IPS DF 4.7 (cell line): ENCODE measurements at regions not wholly inside any gene's neighbourhood (a gene's known extent, or its start where the extent isn't known, plus 50 kb on each side); places are given as distances from the start of the nearest gene placed in this dataset.

ENCODE experiments used
- DNase-seq: peaks from one replicate; pipeline ENCODE4 v3.0.0-alpha.2; 2013; ENCODE audit warnings: low spot score; ENCODE audit errors: extremely low read depth

DNA sequence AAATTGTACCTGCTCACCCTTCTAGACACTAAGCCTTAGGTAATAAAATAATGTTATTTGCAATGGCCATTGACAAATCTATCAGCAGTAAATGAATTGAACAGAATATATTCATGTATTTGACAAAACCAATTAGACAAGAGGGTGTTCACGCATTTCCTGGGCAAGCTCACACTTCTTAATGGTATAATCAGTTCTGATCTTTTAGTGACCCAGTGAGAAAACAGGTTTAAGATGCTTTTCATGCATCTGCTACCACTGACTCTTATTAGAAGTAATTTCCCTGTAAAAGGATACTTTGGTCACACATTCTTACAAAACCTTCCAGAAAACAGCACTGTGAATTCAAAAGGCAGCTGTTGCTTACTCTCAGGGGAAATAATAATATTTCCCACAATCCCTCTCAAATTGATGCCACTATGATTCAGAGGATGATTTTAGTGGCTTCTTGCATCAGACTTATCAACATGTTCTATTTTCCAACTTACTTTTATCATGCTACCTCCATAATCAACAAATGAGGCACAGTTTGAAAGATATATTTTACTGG is 313.9 kb upstream of the NWD2 start:
- DNase-seq: no peak

DNA sequence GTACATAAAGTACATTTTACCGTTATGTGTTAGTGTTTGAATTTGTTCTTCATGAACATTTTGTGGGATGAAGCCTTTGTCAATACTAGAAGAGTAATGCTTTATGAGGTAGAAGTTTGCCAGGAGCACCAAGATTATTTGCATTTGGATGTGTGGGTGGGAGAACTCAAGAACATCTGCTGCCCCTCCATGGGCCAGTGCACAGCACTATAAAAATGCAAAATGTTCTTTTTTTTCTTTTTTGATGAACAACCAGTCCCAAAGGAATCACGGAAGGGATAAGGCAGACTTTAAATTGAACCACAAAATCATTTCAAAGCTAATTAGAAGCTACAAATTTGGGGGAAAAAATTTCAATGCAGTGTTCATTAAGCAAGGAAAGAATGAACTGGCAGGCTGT is 300.3 kb upstream of the NWD2 start:
- DNase-seq: no peak

DNA sequence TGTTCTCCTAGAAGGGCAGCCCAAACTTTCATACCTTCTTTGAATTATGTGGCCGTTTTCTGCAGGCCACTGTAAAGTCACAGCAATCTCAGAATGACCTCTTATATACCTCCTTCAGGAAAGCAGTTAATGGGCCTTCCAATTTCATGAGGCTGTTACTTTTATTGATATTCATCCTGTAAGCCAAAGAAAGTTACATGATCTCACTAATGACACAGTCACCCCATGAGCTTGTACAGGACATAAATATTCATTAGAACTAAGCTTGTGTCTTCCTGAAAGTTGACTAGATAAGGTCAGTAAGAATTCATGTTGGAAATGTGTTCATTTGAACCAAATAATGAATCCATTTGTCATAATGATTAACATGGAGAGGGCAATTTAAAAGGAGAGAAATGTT is 283.1 kb upstream of the NWD2 start:
- DNase-seq: no peak

DNA sequence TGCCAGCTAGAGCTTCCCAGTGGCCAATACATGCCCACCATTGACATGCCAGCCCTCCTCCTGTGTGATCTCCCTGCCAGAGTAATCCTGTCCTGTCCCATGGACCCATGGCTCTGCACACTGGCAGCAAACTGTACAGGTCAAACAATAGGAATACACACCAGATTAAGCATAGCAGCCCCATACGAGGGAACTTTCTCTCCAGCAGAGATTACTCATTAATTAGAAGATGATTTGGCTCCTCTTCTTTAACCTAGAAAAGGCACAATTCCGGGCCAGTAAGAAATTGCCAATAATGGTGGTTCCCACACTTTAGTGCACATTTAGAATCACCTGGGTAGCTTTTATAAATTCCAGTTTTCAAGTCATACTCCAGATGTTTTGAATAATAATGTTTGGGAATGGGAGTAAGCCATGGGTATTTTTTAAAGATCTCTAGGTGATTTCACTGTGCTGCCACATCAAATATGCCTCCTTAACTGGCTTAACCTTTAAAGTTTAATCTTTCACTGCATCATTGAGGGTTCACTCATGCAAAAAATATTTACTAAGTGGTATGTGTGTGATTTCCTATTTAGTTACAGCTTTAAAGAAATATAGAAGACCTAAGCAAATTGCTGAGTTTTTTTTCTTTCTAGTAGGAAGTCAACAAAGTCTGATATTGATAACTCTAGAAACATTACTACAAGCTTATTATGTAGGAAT is 277.6 kb upstream of the NWD2 start:
- DNase-seq: no peak

GRCh38 chr4:36979533-36979932 is 265.0 kb upstream of the NWD2 start:
- no peak for DNase-seq

DNA sequence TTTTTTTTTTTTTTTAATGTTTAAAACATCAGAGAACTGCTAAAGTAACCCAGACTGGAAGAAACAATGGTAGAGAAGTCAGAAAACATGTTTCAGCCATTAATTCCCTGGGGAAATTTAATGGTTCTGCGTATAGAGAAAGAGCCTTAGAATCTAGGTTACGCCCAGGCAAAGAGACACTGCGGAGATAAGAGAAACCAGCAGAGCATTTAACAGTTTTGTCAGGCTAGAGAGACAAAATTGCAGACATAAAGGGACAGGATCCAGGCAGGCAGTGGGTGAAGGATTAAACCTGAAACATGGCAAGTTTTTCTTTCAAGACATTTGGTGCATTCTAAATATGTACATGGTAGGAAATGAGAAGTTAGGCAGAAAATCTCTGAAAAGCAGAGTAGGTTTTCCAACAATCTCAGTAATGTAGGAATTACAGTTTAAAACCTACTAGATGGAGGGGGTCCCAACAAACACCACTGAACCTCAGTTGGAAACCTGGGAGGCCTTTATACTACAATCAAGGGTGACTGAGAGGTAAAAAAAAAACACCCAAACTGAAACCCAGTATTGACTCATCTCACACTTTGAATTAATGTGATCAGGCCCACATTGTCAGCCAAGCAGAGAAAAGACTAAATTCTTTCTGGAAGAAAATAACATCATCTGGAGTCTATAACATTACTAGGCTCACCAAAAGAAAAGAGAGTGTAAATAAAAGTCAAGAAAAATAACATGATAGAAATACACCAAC is 254.2 kb upstream of the NWD2 start:
- no peak for DNase-seq

DNA sequence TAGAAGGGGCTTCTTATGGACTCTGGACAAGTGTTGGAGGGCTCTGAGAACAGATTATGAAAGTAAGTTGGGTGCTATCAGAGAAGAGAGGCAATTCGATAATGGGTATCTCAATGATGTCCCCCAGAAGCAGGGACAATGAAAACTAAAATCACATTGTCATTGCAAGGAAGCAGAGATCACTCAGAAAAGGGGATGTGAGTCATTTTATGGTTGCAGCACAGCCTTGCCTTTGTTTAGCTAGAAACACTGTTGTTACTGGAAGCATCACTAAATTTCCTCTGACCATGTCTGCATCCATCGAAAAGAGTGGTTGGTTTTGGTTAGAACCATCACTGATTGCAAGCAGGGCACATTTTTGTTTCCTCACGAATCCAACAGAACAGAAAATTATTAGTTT is 246.8 kb upstream of the NWD2 start:
- no peak for DNase-seq

DNA sequence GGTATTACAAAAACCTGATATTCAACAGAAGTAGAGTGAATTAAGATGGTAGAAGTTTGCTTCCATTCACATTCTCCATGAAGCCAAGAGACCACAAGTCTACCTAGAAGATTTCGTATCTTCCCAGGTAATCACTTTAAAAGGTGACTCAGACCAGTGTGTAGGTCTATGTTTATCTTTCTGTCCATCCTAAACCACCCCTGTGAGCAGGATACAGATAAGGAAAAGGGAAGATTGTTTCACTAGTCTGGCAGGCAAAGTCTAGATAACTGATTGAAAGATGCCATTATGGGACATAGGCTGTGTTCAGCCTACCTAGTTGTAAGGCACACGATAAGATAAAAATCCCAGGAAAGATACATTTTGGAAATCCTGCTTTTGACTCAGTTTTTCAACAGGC is 244.3 kb upstream of the NWD2 start:
- no peak for DNase-seq

DNA sequence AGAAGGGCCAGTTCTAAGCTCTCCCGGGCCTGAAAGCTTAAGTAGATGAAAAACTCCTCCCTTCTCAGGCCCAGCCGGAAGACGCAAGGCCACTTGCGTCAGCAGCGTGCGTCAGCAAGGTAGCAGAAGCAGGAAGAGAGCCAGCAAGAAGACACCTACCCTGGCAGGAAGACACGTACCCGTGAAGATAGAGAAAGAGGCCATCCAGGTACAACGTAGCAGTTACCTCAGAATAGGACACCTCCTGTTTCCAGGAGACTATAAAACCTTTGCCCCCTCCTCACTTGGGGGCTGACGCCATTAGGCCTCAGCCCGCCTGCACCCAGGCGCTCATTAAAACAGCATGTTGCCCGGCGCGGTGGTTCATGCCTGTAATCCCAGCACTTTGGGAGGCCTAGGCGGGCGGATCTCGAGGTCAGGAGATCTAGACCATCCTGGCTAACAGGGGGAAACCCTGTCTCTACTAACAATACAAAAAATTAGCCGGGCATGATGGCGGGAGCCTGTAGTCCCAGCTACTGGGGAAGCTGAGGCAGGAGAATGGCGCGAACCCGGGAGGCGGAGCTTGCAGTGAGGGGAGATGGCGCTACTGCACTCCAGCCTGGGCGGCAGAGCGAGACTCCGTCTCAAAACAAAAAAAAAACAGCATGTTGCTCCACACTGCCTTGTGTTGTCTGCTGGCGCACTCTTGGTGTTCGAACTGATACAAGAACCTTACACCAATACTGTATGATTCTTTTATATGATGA is 242.7 kb upstream of the NWD2 start:
- DNase-seq: no peak

- no peak for DNase-seq
These were observed 241.9 kb upstream of the NWD2 start for GRCh38 chr4:37002625-37003024.

DNA sequence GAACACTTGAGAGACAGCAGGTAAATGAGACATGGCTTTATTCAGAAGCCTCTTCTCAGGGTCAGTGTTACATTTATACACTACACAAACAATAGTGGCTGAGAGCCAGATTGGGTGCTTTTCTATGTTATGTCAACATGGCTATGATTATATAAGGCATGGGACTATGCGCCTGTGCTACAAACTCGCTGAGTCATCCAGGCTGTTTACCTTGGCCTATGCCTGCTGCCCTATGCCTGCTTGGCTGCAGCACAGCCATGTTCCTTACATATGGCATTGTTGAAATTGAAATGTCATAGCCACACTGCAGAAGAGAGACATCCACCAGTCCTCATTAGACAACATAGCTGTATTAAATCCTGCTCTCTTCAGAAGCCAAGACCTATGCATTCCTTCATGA is 236.3 kb upstream of the NWD2 start:
- no peak for DNase-seq

DNA sequence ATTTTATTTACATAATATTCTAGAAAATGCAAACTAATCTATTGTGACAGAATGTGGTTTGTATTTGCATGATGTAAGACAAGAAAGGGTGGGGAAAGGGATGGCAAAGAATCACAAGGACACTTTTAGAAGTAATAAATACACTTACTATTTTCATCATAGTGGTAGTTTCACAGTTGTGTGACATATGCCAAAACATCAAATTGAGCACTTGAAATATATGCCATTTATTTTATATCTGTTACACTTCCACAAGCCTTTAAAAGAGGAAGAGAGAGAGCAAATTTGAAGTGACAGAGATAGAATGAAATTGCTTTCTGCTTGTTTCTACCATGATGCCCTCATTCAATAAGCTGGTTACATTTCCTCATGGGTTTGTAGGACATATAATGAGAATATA is 230.0 kb upstream of the NWD2 start:
- no peak for DNase-seq

DNA sequence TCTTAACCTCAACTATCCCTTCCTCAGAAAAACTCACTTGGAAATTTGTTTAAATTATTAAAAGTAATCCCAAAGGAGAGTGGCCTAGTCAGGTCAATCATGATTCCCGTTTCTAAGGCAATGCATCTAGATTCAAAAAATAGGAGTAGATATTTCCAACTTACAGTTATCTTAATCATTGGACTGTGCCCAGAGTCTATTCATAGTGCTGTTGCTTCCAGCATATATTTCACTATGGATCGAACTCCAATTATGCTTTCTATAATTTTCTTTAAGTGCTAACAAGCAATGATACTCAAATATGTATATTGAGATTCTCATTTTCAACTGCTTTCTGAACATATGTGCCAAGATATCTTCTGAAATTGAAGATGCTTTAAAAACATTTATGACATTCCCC is 229.2 kb upstream of the NWD2 start:
- no peak for DNase-seq

- DNase-seq: no peak
These were observed 221.0 kb upstream of the NWD2 start for GRCh38 chr4:37023504-37023903.

DNA sequence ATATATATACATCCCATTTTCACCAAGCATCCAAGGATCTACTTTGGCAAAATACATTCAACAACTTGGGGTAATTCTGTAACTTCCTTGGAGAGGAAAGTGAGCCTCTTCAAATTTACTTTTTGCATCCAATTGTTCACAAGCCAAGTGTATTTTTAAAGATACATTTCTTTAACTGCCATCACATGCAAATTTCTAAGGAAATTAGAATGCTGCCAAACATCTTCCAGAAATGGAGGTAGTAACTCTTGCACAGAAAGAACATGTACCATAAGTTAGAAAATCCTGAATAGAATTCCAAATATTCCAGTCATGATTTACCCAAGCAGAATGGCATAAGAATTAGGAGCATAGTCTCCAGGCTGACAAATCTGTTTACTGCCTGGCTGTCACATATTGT is 220.5 kb upstream of the NWD2 start:
- DNase-seq: no peak

DNA sequence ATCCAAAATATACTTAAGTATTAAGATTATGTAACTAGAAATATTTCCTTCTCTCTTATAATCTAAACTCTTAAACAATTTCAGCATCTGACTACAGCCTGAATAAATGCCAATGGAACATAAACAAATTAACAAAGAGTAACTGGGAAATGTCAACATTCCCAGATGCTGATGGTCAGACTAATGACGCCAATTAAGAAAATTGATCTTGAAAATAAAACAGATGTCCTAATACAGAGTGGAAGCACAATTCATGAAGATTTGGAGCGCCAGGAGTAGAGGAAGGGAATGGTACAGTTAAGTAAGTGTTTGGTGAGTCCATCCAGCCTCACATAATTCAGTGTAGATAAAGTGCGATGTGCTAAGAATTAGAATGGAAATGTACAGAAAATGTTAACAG is 203.7 kb upstream of the NWD2 start:
- DNase-seq: no peak

- DNase-seq: no peak
These were observed 201.2 kb upstream of the NWD2 start for GRCh38 chr4:37043342-37043741.

GRCh38 chr4:37051111-37051510 is 193.4 kb upstream of the NWD2 start:
- no peak for DNase-seq

DNA sequence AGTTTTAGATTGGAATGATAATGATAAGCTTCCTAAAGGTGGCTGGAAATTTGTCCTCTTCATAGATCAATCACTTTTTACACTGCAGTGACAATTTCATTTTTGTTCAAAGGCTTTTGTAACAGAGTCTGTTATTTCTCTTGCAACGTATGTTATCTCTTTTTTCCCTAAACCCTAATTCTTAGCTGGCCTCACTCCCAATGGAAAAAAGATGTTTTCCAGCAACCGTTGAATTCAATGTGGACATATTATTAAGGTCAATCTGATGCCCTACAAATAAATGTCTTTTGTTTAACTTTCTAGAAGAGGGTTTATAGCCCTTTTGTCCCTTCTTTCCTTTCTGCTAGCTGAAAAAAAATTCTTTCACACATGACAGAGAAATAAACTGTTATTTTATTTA is 192.7 kb upstream of the NWD2 start:
- no peak for DNase-seq

DNA sequence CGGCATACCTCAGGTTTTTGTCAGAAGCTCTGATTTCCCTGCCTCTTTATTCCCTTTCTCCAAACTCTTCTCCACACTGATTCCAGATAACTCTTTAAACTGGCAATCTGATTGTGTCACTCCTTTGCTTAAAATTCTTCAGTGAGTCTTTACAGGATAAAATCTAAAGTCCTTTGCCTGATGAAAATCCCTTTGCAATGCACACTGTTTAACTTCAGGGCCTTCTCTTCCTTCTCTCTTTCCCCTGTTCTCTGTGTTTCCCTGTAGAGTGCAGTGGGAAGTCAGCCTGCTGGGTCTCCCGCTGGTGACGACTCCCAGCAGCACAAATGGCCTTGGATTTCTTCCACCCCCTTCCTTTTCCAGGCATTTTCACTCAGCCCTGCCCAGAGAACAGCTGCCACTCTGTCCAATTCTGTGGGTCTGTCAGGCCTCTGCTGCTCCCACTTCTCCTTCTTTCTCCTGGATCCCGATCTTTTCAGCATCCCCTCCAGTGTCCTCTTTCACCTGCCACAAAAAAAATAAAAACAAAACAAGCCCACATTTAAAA is 189.9 kb upstream of the NWD2 start:
- peak; percentile 11 for DNase-seq

DNA sequence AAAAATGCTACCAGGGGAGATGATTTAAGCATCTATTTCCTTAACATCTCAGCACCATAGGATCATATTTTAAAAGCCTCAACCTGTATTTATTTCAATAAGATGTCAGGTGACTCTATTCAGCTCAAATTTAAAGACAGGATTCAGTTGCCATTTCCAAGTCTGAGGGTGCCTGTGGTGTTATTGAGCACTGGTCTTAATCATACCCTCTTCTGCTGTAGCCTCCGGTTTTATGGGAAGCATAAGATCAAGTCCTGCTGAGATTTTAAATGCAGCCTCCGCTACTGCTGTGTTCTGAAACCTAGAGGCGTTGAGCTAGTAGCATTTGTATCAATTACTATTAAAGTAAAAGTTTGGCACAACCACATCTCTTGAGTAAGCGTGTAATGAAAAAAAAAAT is 185.7 kb upstream of the NWD2 start:
- no peak for DNase-seq

DNA sequence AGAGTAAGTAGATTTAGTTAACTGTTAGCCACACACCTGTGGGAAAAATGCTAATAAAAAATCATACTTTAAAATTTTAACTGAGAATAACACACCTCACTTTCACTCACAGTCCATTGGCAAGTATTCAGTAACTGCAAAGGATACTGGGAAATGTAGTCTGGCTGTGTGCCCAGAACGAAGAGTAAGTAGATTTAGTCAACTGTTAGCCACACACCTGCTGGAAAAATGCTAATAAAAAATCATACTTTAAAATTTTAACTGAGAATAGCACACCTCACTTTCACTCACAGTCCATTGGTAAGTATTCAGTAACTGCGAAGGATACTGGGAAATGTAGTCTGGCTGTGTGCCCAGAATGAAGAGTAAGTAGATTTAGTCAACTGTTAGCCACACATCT is 178.4 kb upstream of the NWD2 start:
- no peak for DNase-seq
